ENCODE measurements at regions not wholly inside any gene's neighbourhood (a gene's known extent, or its start where the extent isn't known, plus 50 kb on each side); places are given as distances from the start of the nearest gene placed in this dataset.

- TF ChIP-seq CTCF (conservative IDR thresholded peaks at IDR 0.05 in 1 of 2, IDR thresholded peaks at IDR 0.05 in 1 of 2; ENCODE audit: extremely low read depth in 1 of 2, insufficient read depth in 1 of 2, low read depth in 1 of 2, low read length in 2 of 2) (no peak), EZH2 (IDR thresholded peaks at IDR 0.05; ENCODE audit: borderline replicate concordance, low read length) (no peak)
These were observed 155.5 kb upstream of the TMPO start for GRCh38 chr12:98359856-98360255.
